NCI-H82 (cell line): ENCODE measurements at regions not wholly inside any gene's neighbourhood (a gene's known extent, or its start where the extent isn't known, plus 50 kb on each side); places are given as distances from the start of the nearest gene placed in this dataset.
"Not testable (repeated sequence)": the region's sequence is repeated elsewhere in the genome, so short reads cannot be mapped to it uniquely, and the experiment has no call there.

Experiments used
- DNase-seq: peaks from one replicate; lab custom pipeline; 2025; lab: John Stamatoyannopoulos, UW

DNA sequence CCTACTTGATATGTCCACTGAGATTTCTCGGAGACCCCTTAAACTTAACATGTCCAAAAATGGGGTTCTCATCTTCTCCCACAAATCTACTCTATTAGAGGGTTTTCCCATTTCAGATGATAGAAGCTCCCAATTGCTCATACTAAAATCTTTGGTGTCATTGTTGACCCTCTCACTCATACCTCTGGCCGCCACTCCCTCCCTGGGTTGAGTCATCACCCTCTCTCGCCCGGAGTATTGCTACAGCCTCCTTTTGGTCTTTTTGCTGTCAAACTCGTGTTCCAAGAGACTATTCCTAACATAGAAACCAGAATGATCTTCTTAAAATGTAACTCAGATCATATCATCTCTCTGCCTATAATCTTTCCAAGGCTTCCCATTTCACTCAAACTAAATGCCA lies 91.0 kb upstream of the GNAQ start:
- DNase-seq: no peak

DNA sequence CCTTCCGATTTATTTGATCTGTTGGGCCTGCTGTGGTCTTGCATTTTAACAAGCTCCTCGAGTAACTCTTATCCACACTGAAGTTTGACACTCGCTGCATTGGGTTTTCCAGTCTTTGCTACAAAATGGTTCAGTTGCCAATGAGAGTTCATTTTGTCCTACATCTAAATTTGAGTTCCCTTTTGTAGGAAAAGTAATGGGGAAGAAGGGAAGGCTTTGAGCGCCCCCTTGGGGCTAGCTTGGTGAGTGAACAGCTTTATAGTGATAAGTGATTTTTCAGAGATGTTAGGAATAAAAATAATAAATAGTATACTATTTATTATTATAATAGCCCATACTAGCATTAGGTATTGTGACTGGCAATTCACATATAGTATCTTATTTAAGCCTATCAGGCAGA lies 89.9 kb upstream of the GNAQ start:
- peak; percentile 67 for DNase-seq

DNA sequence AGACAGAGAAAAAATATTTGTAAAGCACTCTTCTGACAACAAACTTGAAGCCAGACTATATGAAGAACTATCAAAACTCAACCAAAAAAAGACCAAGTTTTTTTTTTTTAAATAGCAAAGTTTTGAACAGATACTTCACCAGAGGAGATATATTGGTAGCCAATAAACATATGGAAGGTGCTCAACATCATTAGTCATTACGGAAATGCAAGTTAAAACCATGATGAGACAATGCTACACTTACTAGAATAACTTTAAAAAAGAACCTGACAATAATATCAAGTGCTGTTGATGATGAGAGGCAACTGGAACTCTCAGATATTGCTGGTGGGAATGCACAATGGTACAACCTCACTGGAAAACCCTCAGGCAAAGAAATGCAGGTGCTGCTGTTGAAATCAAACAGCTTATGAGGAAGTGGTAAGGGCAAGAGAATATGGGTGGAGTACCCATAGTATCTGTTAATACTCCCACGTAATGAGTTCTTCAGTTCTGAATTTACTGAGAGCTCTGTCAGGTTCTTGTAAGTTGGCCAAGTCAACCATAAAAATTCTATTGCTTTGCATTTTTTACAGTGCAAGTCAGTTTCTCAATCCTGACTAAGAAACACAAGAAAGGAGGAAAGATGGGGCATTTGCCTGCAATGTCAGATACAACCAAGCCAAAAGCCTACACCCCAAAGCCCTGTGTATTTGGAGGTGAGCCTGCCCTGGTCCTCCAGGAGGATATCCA lies 87.3 kb upstream of the GNAQ start:
- DNase-seq: no peak

DNA sequence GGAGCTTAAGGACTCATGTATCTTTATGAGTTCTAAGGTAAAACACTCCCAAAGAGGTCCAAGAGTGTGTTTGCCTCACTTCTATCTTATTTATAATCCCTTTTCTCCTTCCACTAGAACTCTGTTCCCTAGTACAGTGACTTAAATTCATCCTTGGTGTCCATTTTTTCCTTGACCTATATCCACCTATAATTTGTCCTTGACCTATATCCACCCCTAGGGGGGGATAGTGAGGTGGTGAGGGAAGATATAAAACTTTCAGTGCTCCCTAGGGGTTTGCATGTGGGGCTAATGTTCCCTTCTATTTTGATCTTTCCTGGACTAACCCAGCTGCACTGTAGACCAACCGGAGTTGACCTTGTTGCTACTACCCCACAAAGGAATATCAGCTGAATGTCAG lies 83.5 kb upstream of the GNAQ start:
- DNase-seq: peak; percentile 45

DNA sequence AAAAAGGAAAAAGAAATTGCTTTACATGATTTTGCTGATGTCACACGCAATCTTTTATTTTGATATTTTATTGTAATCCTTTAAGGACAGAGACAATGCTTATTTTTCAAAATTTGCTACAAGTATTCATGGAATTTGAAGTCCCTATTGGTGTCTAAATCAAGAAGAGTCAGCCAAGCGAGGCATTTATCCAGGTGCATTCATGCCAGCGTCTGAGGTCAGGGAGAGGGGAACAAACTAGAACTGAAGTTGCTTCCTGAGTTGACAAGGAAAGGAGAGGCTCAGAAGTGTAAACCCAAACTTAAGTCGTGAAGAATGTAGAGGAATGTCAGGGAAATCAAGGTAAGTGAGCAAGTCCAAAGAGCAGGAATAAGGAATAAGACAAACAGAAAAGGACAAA lies 83.0 kb upstream of the GNAQ start:
- no peak for DNase-seq

DNA sequence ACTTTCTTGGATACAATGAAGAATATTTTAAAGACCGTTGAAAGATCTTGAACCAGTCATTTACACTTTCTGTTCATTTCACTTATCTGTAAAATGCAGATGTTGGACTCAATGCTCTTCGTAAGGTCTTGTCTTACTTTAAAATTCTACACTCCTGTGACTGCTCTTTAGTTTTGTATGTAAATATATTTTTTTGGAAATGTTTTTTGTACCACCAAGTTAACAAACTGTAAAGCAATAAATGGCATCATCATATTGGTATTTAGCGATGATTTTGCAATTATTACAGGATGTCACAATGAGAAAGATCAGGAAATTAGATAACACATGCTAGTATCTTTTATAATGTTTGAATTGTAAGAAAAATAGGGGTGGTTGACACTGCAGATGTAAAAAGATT lies 80.8 kb upstream of the GNAQ start:
- no peak for DNase-seq

DNA sequence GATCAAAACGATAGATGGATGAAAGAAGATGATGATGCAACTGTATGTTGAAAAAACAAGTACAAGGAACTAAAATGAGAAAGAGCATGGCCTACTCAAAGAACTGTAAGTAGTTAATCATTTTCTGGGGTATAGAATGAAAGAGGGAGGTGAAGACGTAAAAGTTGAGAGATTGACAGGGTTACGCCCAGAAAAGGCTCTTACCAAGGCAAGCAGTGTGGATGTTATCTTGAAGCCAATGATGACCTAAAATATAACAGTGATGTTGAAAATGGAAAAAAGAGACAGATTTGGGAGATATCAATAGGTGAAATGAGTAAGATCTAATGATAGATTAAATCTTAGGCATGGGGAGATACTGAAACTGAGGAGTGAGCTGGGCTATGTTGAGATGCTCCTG lies 80.4 kb upstream of the GNAQ start:
- DNase-seq: no peak

DNA sequence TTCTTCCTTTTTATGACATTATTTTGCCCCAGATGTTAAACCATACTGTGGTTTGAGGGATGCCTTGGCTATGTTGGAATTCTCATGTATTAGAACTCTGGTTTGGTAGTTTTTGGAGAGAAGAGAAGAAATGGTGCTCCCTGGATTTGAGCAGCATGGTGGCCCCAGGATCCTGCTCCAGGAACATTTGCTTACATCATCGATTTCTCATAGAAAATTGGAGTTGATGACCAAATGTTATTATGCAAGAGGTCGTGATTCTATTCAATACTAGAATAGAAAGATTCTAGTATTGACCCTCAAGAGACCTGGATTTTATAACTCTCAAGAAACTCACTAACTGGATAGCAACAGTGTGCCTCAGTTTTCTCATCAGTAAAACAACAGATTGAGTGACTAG lies 77.5 kb upstream of the GNAQ start:
- DNase-seq: no peak

DNA sequence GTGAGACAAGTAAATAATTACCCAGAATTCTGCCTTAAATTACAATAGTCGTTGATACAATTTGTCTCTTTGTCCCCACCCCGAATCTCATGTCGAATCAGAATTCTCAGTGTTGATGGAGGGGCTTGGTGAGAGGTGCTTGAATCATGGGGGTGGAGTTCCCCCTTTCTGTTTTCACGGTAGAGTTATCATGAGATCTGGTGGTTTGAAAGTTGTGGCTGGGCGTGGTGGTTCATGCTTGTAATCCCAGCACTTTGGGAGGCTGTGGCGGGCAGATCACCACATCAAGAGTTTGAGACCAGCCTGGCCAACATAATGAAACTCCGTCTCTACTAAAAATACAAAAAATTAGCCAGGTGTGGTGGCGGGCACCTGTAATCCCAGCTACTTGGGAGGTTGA lies 75.0 kb upstream of the GNAQ start:
- not testable (repeated sequence) for DNase-seq

DNA sequence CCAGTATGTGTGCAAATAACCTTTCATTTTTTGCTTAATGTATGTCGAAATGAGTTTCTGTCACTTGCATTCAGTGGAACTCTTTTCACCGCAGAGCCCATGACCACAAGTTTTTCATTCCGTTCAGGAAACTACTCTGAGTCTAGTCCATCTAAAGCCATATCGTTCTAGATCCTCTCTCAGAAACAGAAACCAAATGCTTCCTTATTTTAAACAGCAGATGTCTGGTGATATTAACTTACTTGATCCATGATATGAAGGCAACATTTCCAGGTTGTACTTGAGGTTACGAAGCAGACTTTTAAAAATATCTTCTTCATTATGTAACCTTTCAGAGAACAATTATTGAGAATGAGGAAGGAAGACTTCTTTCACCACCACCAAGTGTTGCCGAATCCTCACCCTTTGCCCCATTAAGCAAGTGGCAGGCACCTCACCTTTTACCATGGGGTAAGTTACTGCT lies 72.4 kb upstream of the GNAQ start:
- DNase-seq: no peak

DNA sequence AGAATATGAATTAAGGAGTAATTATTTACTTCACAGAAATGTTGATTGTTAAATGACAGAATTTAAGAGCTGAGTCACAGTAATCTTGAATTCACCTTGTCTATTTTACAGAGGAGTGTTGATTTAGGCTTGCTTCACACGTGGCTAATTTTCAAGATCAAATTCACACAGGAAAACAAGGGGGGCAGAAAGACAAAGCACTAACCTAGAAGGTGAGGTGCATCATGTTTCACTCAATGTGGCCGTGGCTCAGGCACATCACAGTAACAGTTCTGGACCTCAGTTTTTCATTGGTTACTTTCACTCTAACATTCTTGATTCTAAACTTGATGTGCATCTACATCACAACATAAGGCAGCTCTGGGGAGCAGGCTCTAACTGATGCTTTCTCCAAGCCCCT lies 69.6 kb upstream of the GNAQ start:
- no peak for DNase-seq

DNA sequence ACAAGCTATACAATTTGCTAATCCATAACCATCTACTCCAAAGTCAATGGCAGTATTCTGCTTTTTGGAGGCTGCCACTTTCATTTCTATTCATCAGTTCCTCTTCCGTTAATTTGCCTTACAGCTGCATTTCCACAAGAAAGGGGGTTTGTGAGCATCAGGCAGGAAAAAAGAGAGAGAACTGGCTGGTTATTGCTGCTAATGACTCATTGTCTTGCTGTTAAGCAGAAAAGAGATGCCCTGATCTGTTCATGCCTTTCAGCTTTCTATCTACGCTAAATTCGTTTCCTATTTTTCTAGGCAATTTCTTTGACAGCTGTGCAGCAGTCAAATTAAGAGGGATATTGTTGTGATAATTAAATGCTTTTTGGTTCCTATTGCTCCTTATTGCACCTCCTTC lies 65.9 kb upstream of the GNAQ start:
- no peak for DNase-seq

DNA sequence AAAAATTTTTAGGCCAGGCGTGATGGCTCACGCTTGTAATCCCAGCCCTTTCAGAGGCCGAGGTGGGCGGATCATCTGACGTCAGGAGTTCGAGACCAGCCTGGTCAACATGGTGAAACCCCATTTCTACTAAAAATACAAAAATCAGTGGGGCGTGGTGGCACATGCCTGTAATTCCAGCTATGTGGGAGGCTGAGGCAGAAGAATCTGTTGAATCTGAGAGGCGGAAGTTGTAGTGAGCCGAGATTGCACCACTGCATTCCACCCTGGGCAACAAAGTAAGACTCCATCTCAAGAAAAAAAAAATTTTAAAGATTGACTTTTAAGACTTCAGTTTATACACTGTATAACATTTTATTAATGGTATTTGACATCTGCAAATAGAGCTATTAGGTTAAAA lies 60.1 kb upstream of the GNAQ start:
- DNase-seq: no peak

DNA sequence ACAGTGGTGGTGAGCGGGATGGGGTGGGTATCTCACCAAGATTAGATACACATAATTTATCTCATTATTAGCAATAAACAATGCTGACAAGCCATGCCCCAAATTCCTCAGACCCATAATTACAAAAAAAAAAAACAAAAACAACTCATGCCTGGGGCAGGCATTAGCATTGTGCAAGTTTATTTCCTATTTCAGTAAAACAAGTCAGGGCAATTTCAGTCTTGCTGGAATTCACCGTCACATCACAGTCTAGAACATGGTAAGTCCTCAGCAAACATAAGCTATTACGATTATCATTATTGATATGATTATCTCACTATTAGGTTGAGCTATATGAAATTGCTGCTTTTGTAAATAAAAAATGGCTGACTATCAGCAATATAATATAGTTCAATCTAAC lies 57.5 kb upstream of the GNAQ start:
- no peak for DNase-seq

DNA sequence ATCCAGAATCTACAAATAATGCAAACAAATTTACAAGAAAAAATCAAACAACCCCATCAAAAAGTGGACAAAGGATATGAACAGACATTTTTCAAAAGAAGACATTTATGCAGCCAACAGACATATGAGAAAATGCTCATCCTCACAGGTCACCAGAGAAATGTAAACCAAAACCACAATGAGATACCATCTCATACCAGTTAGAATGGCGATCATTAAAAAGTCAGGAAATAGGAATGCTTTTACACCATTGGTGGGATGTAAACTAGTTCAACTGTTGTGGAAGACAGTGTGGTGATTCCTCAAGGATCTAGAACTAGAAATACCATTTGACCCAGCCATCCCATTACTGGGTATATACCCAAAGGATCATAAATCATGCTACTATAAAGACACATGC lies 56.6 kb upstream of the GNAQ start:
- DNase-seq: not testable (repeated sequence)
